ENCODE measurements at regions not wholly inside any gene's neighbourhood (a gene's known extent, or its start where the extent isn't known, plus 50 kb on each side); places are given as distances from the start of the nearest gene placed in this dataset.

- TF ChIP-seq CTCF (conservative IDR thresholded peaks at IDR 0.05), result no peak
- TF ChIP-seq ZFX (IDR thresholded peaks at IDR 0.05), result no peak
- H3K27ac ChIP-seq, result no peak overlapping the region
These were observed 332.0 kb downstream of the SOX11 start for GRCh38 chr2:6024229-6024628.

GRCh38 chr2:6024784-6025183 lies 332.6 kb downstream of the SOX11 start:
- TF ChIP-seq ZFX (IDR thresholded peaks at IDR 0.05) (no peak), CTCF (conservative IDR thresholded peaks at IDR 0.05) (no peak)
- H3K27ac ChIP-seq, result no peak overlapping the region

- TF ChIP-seq ZFX (IDR thresholded peaks at IDR 0.05) (no peak), CTCF (conservative IDR thresholded peaks at IDR 0.05) (no peak)
- no peak overlapping the region for H3K27ac ChIP-seq
These were observed 333.2 kb downstream of the SOX11 start for GRCh38 chr2:6025391-6025790.

GRCh38 chr2:6027066-6027465 lies 334.9 kb downstream of the SOX11 start:
- TF ChIP-seq ZFX (IDR thresholded peaks at IDR 0.05) (no peak), CTCF (conservative IDR thresholded peaks at IDR 0.05) (no peak)
- H3K27ac ChIP-seq, result no peak overlapping the region

GRCh38 chr2:6031200-6031867 lies 339.1 kb downstream of the SOX11 start:
- TF ChIP-seq CTCF (conservative IDR thresholded peaks at IDR 0.05) (no peak), ZFX (IDR thresholded peaks at IDR 0.05) (no peak)
- H3K27ac ChIP-seq, result no peak overlapping the region

- no peak for TF ChIP-seq CTCF (conservative IDR thresholded peaks at IDR 0.05)
- TF ChIP-seq ZFX (IDR thresholded peaks at IDR 0.05), result no peak
- no peak overlapping the region for H3K27ac ChIP-seq
These were observed 344.0 kb downstream of the SOX11 start for GRCh38 chr2:6036211-6036610.

- no peak overlapping the region for H3K27ac ChIP-seq
- no peak for TF ChIP-seq ZFX (IDR thresholded peaks at IDR 0.05)
- no peak for TF ChIP-seq CTCF (conservative IDR thresholded peaks at IDR 0.05)
These were observed 351.1 kb downstream of the SOX11 start for GRCh38 chr2:6043238-6043637.
